ENCODE measurements at regions not wholly inside any gene's neighbourhood (a gene's known extent, or its start where the extent isn't known, plus 50 kb on each side); places are given as distances from the start of the nearest gene placed in this dataset.
"Not testable (repeated sequence)": the region's sequence is repeated elsewhere in the genome, so short reads cannot be mapped to it uniquely, and the experiment has no call there.

DNA sequence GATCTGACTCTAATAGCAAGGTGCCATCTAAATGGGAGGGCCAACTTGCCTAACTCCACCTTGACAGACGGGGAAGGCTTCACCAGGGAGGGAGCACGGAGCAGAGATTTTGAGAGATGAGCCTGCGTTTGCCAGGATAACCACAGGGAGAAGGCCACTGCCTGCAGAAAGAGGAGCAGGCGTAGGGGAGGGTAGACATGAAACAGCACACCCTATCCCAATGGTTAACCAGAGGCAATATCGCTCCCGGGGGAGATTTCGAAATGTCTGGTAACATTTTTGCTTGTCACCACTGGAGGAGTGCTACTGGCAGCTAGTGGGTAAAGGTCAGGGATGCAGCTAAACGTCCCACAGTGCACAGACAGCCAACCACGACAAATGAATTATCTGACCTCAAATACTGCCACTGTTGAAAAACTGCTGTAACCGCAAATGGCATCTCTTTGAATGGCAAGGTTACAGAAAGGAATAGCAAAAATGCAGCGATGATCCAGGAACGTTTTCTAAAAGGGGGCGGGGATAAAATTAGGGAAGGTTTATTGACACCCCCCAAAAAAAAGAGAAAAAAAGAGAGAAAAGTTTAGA lies 126.0 kb upstream of the ATF7IP start:
- peak overlapping the region; percentile 83 for H3K27ac Mint-ChIP-seq
- peaks cover 20% of the 10 kb centered on the region for H3K4me1 Mint-ChIP-seq
- H3K4me3 Mint-ChIP-seq: peak overlapping the region; percentile 58
- H3K9me3 Mint-ChIP-seq: peaks cover 3% of the 10 kb centered on the region
- H3K27me3 Mint-ChIP-seq: no peaks in the 10 kb centered on the region
- ATAC-seq (ENCODE audit: low read depth): peak; percentile 38
- POLR2A ChIA-PET: interaction anchor here (1.2 to 3.3 kb wide), 2 partner anchors 16 to 126 kb away, joined by 6 to 18 read pairs; partner anchors contain the start of gene ATF7IP
- peaks cover 15% of the 10 kb centered on the region for H3K36me3 Mint-ChIP-seq
- DNase-seq: no peak

DNA sequence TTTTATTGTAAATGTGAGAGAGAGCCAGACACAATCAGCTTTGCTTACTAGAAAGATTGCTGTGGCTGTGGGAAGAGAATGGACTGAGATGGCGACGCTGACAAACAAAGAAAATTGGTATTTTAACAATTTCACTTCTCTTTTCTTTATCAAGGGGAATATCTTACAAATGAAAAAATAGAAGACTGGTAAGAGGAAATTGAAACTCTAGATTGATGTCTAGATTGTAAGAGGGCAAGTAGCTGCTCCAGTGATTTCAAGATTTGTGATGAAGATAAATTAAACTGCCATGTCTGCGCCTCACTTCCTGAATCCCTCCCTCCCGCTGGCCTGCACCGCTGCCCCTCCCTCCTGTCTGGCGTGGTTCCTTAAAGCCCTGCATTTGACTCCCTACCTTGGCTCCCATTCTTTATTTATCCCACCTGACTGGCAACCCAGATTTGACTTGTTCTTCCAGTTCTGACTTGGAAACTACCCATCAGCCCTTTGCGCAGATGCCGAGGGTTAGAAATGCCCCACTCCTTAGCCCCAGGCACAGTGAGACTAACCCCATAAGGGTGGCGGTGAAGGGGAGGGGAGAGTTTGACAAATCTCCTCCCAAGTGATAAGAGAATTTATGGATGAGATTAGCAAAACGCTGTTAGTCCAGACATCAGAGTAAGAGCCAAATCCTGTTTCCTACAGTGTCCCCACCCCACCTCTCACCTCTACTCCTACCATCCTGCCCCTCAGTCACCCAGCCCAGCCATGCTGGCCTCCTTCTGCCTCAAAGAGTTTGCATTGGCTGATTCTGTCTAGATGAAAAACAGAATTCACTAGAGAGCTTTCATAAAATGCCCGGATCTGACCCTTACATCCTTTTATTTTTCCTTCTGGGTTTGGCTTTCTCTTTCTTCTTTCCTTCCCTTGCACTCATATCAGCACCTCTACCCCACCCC lies 125.3 kb upstream of the ATF7IP start:
- POLR2A ChIA-PET: interaction anchor here (1.2 to 3.3 kb wide), 3 partner anchors 15 to 125 kb away, joined by 6 to 18 read pairs (median 6); partner anchors contain the start of gene ATF7IP
- Mint-ChIP-seq H3K4me3 (peak overlapping the region; percentile 58), H3K27ac (peak overlapping the region; percentile 83), H3K36me3 (peaks cover 17% of the 10 kb centered on the region), H3K27me3 (no peaks in the 10 kb centered on the region), H3K9me3 (peaks cover 4% of the 10 kb centered on the region), H3K4me1 (peaks cover 21% of the 10 kb centered on the region)
- no peak for DNase-seq
- ATAC-seq (ENCODE audit: low read depth): no peak

- peak overlapping the region; percentile 58 for H3K4me3 Mint-ChIP-seq
- POLR2A ChIA-PET: interaction anchor here (2.5 kb wide), 1 partner anchor 15 kb away, joined by 6 read pairs; no protein-coding TSS in a partner anchor
- peaks cover 17% of the 10 kb centered on the region for H3K36me3 Mint-ChIP-seq
- H3K27ac Mint-ChIP-seq: peak overlapping the region; percentile 83
- H3K27me3 Mint-ChIP-seq: no peaks in the 10 kb centered on the region
- H3K4me1 Mint-ChIP-seq: peaks cover 22% of the 10 kb centered on the region
- ATAC-seq (ENCODE audit: low read depth) (no peak), DNase-seq (no peak)
- peaks cover 4% of the 10 kb centered on the region for H3K9me3 Mint-ChIP-seq
These were observed 124.6 kb upstream of the ATF7IP start for GRCh38 chr12:14240873-14241220.

GRCh38 chr12:14242825-14243224 lies 122.7 kb upstream of the ATF7IP start:
- H3K4me3 Mint-ChIP-seq; ATAC-seq (ENCODE audit: low read depth): not testable (repeated sequence)
- POLR2A ChIA-PET: interaction anchor here (0.7 to 2.5 kb wide), 2 partner anchors 13 to 22 kb away, joined by 3 to 6 read pairs; no protein-coding TSS in a partner anchor

DNA sequence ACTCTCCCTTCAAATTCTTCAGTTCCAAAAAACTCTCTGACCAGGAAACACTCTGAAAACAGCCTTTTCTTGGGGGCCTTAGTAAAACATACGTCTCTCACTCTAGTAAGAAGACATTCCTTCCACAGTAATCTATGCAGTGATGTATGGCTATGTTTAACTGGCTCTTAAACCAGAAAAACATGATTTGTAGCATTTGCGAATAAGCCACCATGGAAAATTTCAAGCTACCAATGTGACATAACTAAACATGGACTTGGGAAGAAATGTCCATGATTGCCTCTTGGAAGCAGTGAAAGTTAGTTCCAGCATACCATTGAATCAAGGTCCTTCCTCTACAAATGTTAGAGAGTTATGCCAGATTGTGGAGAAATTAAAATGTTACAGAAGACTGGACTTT lies 121.5 kb upstream of the ATF7IP start:
- Mint-ChIP-seq H3K36me3 (peaks cover 17% of the 10 kb centered on the region), H3K9me3 (peaks cover 4% of the 10 kb centered on the region), H3K27ac (no peak overlapping the region), H3K27me3 (no peaks in the 10 kb centered on the region), H3K4me3 (no peak overlapping the region), H3K4me1 (peaks cover 20% of the 10 kb centered on the region)
- POLR2A ChIA-PET: no interaction called here
- ATAC-seq (ENCODE audit: low read depth) (no peak), DNase-seq (no peak)

More at GRCh38 chr12:14242825-14243224, 122.7 kb upstream of the ATF7IP start:
- not testable (repeated sequence) for H3K27ac Mint-ChIP-seq, H3K27me3 Mint-ChIP-seq, DNase-seq, H3K9me3 Mint-ChIP-seq
- peaks cover 17% of the 10 kb centered on the region for H3K36me3 Mint-ChIP-seq
- H3K4me1 Mint-ChIP-seq: peaks cover 22% of the 10 kb centered on the region

GRCh38 chr12:14244876-14245669 lies 120.4 kb upstream of the ATF7IP start:
- Mint-ChIP-seq H3K9me3 (peaks cover 4% of the 10 kb centered on the region), H3K4me3 (no peak overlapping the region), H3K4me1 (peaks cover 9% of the 10 kb centered on the region), H3K27ac (no peak overlapping the region), H3K27me3 (no peaks in the 10 kb centered on the region), H3K36me3 (peaks cover 16% of the 10 kb centered on the region)
- POLR2A ChIA-PET: no interaction called here
- ATAC-seq (ENCODE audit: low read depth): no peak
- DNase-seq: no peak

DNA sequence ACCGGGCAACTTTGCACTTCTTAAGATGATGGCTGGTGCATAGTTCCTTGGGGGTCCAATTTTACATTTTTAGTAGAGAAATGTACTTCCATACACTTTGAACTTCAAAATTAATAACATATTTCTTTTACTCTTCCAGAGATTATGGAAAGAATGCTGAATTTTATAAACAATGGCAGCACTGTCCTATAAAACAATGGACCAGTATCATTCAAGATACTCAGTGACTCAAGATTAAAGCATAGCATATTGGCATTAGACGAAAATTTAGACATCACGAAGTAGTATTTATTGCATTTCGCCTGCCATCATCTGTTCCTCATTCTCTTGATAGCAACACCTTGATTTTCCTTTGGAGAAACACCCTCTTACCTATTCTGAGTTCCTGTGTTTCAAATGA lies 118.3 kb upstream of the ATF7IP start:
- H3K4me3 Mint-ChIP-seq: no peak overlapping the region
- ATAC-seq (ENCODE audit: low read depth) (no peak), DNase-seq (no peak)

GRCh38 chr12:14249368-14249767 lies 116.1 kb upstream of the ATF7IP start:
- H3K4me3 Mint-ChIP-seq: no peak overlapping the region
- no peak for DNase-seq
- no peak for ATAC-seq (ENCODE audit: low read depth)
- no peaks in the 10 kb centered on the region for H3K27me3 Mint-ChIP-seq
- peaks cover 3% of the 10 kb centered on the region for H3K36me3 Mint-ChIP-seq
- POLR2A ChIA-PET: no interaction called here
- H3K4me1 Mint-ChIP-seq: peaks cover 6% of the 10 kb centered on the region
- H3K27ac Mint-ChIP-seq: no peak overlapping the region
- H3K9me3 Mint-ChIP-seq: peaks cover 2% of the 10 kb centered on the region

More for the DNA sequence above, 118.3 kb upstream of the ATF7IP start:
- H3K4me1 Mint-ChIP-seq: peaks cover 6% of the 10 kb centered on the region
- H3K36me3 Mint-ChIP-seq: peaks cover 8% of the 10 kb centered on the region
- POLR2A ChIA-PET: no interaction called here
- H3K9me3 Mint-ChIP-seq: peaks cover 4% of the 10 kb centered on the region
- H3K27ac Mint-ChIP-seq: no peak overlapping the region
- no peaks in the 10 kb centered on the region for H3K27me3 Mint-ChIP-seq

DNA sequence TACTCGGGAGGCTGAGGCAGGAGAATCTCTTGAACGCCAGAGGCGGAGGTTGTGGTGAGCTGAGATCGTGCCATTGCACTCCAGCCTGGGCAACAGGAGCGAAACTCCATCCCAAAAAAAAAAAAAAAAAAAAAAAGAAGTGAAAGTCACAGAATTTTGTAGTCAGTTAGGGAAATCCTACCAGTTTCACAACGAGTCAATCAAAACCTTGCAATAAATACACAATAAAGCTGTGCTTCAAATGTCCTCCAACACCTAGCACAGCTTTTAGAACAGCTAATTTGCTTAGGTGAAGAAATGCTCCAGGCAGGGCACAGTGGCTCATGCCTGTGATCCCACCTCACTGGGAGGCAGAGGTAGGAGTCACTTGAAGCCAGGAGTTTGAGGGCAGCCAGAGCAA lies 112.8 kb upstream of the ATF7IP start:
- peaks cover 5% of the 10 kb centered on the region for H3K36me3 Mint-ChIP-seq
- DNase-seq (no peak), ATAC-seq (ENCODE audit: low read depth) (no peak)
- H3K27ac Mint-ChIP-seq: no peak overlapping the region
- no peaks in the 10 kb centered on the region for H3K27me3 Mint-ChIP-seq
- H3K4me3 Mint-ChIP-seq: no peak overlapping the region
- POLR2A ChIA-PET: interaction anchor here (0.6 to 1.5 kb wide), 3 partner anchors 113 to 206 kb away, joined by 3 to 7 read pairs (median 3); partner anchors contain the start of gene ATF7IP
- peaks cover 29% of the 10 kb centered on the region for H3K4me1 Mint-ChIP-seq
- H3K9me3 Mint-ChIP-seq: no peaks in the 10 kb centered on the region

GRCh38 chr12:14253496-14253895 lies 112.0 kb upstream of the ATF7IP start:
- no peaks in the 10 kb centered on the region for H3K9me3 Mint-ChIP-seq
- no peak overlapping the region for H3K4me3 Mint-ChIP-seq
- peaks cover 8% of the 10 kb centered on the region for H3K36me3 Mint-ChIP-seq
- no peak for ATAC-seq (ENCODE audit: low read depth)
- peaks cover 37% of the 10 kb centered on the region for H3K4me1 Mint-ChIP-seq
- H3K27me3 Mint-ChIP-seq: no peaks in the 10 kb centered on the region
- H3K27ac Mint-ChIP-seq: no peak overlapping the region
- DNase-seq: no peak
- POLR2A ChIA-PET: interaction anchor here (1.5 kb wide), 1 partner anchor 112 kb away, joined by 7 read pairs; the partner anchor contains the start of gene ATF7IP

GRCh38 chr12:14254781-14255180 lies 110.7 kb upstream of the ATF7IP start:
- H3K27ac Mint-ChIP-seq: peak overlapping the region; percentile 97
- H3K27me3 Mint-ChIP-seq: no peaks in the 10 kb centered on the region
- no peak overlapping the region for H3K4me3 Mint-ChIP-seq
- H3K4me1 Mint-ChIP-seq: peaks cover 38% of the 10 kb centered on the region
- H3K9me3 Mint-ChIP-seq: peaks cover 5% of the 10 kb centered on the region
- POLR2A ChIA-PET: interaction anchor here (0.9 to 2.5 kb wide), 7 partner anchors 13 to 139 kb away, joined by 3 to 32 read pairs (median 6); partner anchors contain the start of gene ATF7IP
- no peak for ATAC-seq (ENCODE audit: low read depth)
- peaks cover 15% of the 10 kb centered on the region for H3K36me3 Mint-ChIP-seq
- DNase-seq: no peak

DNA sequence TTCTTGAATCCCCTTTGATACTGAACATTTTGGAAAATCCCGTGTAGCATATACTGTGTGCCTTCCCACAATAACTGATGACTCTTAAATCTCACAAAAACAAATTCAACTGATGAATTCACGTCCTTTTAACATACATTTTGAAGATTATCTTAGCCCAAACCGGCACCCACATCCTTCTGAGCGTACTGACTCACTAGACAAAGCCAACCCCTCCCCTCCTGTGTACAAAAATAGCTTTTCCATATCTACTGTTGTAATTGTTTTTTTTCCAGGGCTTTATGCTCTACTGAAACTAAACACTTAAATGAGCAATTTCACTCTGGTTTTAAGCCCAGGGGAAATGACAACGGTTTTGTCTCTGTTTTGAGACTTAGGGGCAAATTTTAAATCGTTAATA lies 109.4 kb upstream of the ATF7IP start:
- ATAC-seq (ENCODE audit: low read depth) (peak; percentile 55), DNase-seq (no peak)
- peaks cover 38% of the 10 kb centered on the region for H3K4me1 Mint-ChIP-seq
- POLR2A ChIA-PET: interaction anchor here (1.0 to 2.5 kb wide), 10 partner anchors 14 to 515 kb away, joined by 3 to 32 read pairs (median 6); partner anchors contain the start of gene ATF7IP
- no peaks in the 10 kb centered on the region for H3K27me3 Mint-ChIP-seq
- H3K27ac Mint-ChIP-seq: peak overlapping the region; percentile 97
- H3K9me3 Mint-ChIP-seq: peaks cover 8% of the 10 kb centered on the region
- H3K4me3 Mint-ChIP-seq: peak overlapping the region; percentile 74
- H3K36me3 Mint-ChIP-seq: peaks cover 20% of the 10 kb centered on the region
